HepG2 (cell line): ENCODE measurements at regions not wholly inside any gene's neighbourhood (a gene's known extent, or its start where the extent isn't known, plus 50 kb on each side); places are given as distances from the start of the nearest gene placed in this dataset.
A peak's percentile ranks its signal among the peaks of the same experiment; 100 is the strongest.
"Not testable (repeated sequence)": the region's sequence is repeated elsewhere in the genome, so short reads cannot be mapped to it uniquely, and the experiment has no call there.

Source experiments
- ATAC-seq: fragments of 200-7000 bp; cut with Tn5 transposase; 3 replicates; pipeline ENCODE4 v1.9.1; 2020; ENCODE audit warnings: mild to moderate bottlenecking, moderate library complexity
- BruUV-seq: library from RNA; stranded (reverse); fragments of 400-500 nt; replicated peaks from 2 replicates; lab custom pipeline; 2021; lab: Mats Ljungman, UMichigan
- CTCF ChIA-PET: fragments of 300-600 bp; formaldehyde crosslinking; extraction: SDS; loops from one replicate; lab custom pipeline; 2021; ENCODE audit warnings: low total read pairs, inconsistent platforms, low intra/inter-chr PET ratio; lab: Yijun Ruan, JAX
- POLR2A ChIA-PET: fragments of 350-600 bp; sonication (Branson Sonifier 250); formaldehyde crosslinking; loops from one replicate; lab custom pipeline; 2020; ENCODE audit warnings: antibody characterized with exemption, inconsistent platforms; lab: Yijun Ruan, JAX
- DNase-seq: peaks from one replicate; pipeline ENCODE4 v3.0.0-alpha.2; 2015; ENCODE audit warnings: low spot score
- FAIRE-seq: peaks from 3 replicates; lab custom pipeline; 2011; peaks lifted over from hg19 to GRCh38; lab: Jason Lieb, UNC
- H2AFZ ChIP-seq: one replicate; pipeline ENCODE4 v1.6.1; 2011; ENCODE audit warnings: low read length, inconsistent platforms
- H3K27ac ChIP-seq: fragments of 300-600 bp; 3 replicates; pipeline ENCODE4 v1.8.0; 2011; ENCODE audit warnings: mixed run types, mild to moderate bottlenecking, mixed read lengths, low read length, inconsistent platforms; ENCODE audit not compliant: insufficient read depth; ENCODE audit errors: extremely low read length
- H3K27me3 ChIP-seq, 2 experiments: fragments of 200-600 bp in 1 of 2; 2 replicates in 1 of 2; 3 replicates in 1 of 2; pipeline versions ENCODE4 v1.6.0 to v1.8.0; 2011; ENCODE audit warnings: low read length in 2 of 2, mild to moderate bottlenecking in 2 of 2, moderate library complexity in 2 of 2, inconsistent platforms in 1 of 2; ENCODE audit not compliant: insufficient read depth in 2 of 2, control insufficient read depth in 1 of 2
- H3K36me3 ChIP-seq, 2 experiments: fragments of 200-600 bp in 1 of 2; replicated peaks in 1 of 2; 2 replicates in 1 of 2; 3 replicates in 1 of 2; pipeline versions ENCODE4 v1.5.1 to v1.8.0; 2011; ENCODE audit warnings: low read length in 2 of 2, inconsistent platforms in 1 of 2; ENCODE audit not compliant: insufficient read depth in 2 of 2, control insufficient read depth in 1 of 2
- H3K4me1 ChIP-seq: 2 replicates; pipeline ENCODE4 v1.5.1; 2012; ENCODE audit warnings: low read length, inconsistent platforms; ENCODE audit not compliant: insufficient read depth
- H3K4me2 ChIP-seq: 2 replicates; pipeline ENCODE4 v1.6.0; 2011; ENCODE audit warnings: low read depth, low read length, inconsistent platforms
- H3K4me3 ChIP-seq, 3 experiments: fragments of 200-600 bp in 1 of 3; sonication (generic), shearing (Covaris generic) in 1 of 3; replicated peaks in 1 of 3; 2 replicates each; pipeline ENCODE4 v1.5.1; 2011 to 2016; ENCODE audit warnings: low read length in 3 of 3, inconsistent platforms in 2 of 3, low read depth in 2 of 3, mild to moderate bottlenecking in 2 of 3, control low read depth in 1 of 3, mixed read lengths in 1 of 3; ENCODE audit not compliant: insufficient read depth in 1 of 3
- H3K79me2 ChIP-seq: one replicate; pipeline ENCODE4 v1.6.1; 2011; ENCODE audit warnings: low read length, inconsistent platforms; ENCODE audit not compliant: insufficient read depth
- H3K9ac ChIP-seq: 2 replicates; pipeline ENCODE4 v1.6.0; 2011; ENCODE audit warnings: mild to moderate bottlenecking, low read depth, low read length, inconsistent platforms; ENCODE audit not compliant: insufficient read depth
- H3K9me3 ChIP-seq: 2 replicates; pipeline ENCODE4 v1.5.1; 2012; ENCODE audit warnings: mild to moderate bottlenecking, low read length
- H4K20me1 ChIP-seq: 2 replicates; pipeline ENCODE4 v1.6.0; 2011; ENCODE audit warnings: inconsistent platforms, mild to moderate bottlenecking, low read length, moderate library complexity; ENCODE audit not compliant: insufficient read depth
- WGBS: methylation state at CpG from one replicate; pipeline ENCODE4 v1.1.6; 2017; ENCODE audit warnings: low lambda C conversion rate; 5-methylcytosine and 5-hydroxymethylcytosine counted together
- in situ Hi-C: cut with HindIII; loops from 2 replicates; pipeline ENCODE4 v1.10.0; 2017; ENCODE audit warnings: low pct_unique_long_range_greater_than_20kb; ENCODE audit not compliant: extremely low pct_ligation_motif_present
- intact Hi-C: fragments of 100-400 bp; cut with micrococcal nuclease; formaldehyde crosslinking; loops from one replicate; pipeline ENCODE4 v1.10.0; 2022; ENCODE audit not compliant: unreplicated experiment

- DNase-seq, FAIRE-seq, H4K20me1 ChIP-seq, BruUV-seq, H3K36me3 ChIP-seq, H2AFZ ChIP-seq, ATAC-seq, H3K9me3 ChIP-seq, in situ Hi-C loops, H3K4me1 ChIP-seq, H3K79me2 ChIP-seq, intact Hi-C loops, H3K4me2 ChIP-seq, H3K4me3 ChIP-seq, CTCF ChIA-PET, H3K9ac ChIP-seq, H3K27me3 ChIP-seq, H3K27ac ChIP-seq, POLR2A ChIA-PET: not testable (repeated sequence)
- WGBS: 90% methylated on average over 2 of the region's 7 CpGs
These were observed 195.8 kb downstream of the LMLN start for GRCh38 chr3:198155771-198156170.

- H3K27ac ChIP-seq, BruUV-seq, H4K20me1 ChIP-seq, H3K9me3 ChIP-seq, intact Hi-C loops, H3K4me2 ChIP-seq, H3K36me3 ChIP-seq, H3K27me3 ChIP-seq, H3K4me1 ChIP-seq, DNase-seq, POLR2A ChIA-PET, H3K9ac ChIP-seq, H3K4me3 ChIP-seq, H3K79me2 ChIP-seq, H2AFZ ChIP-seq, in situ Hi-C loops, CTCF ChIA-PET, FAIRE-seq: not testable (repeated sequence)
- WGBS: 76% methylated on average over 5 of the region's 42 CpGs
- ATAC-seq: peak; percentile 73
These were observed 197.3 kb downstream of the LMLN start for GRCh38 chr3:198157231-198157868.

- H3K9ac ChIP-seq, H3K79me2 ChIP-seq, H3K27me3 ChIP-seq, H3K36me3 ChIP-seq, intact Hi-C loops, H3K4me3 ChIP-seq, H2AFZ ChIP-seq, ATAC-seq, DNase-seq, H3K4me2 ChIP-seq, H3K4me1 ChIP-seq, CTCF ChIA-PET, H4K20me1 ChIP-seq, POLR2A ChIA-PET, BruUV-seq, H3K27ac ChIP-seq, FAIRE-seq, in situ Hi-C loops, H3K9me3 ChIP-seq: not testable (repeated sequence)
- WGBS: 70% methylated on average over 9 of the region's 12 CpGs
These were observed 198.0 kb downstream of the LMLN start for GRCh38 chr3:198158007-198158406.
